GM12865 (cell line): ENCODE measurements at regions not wholly inside any gene's neighbourhood (a gene's known extent, or its start where the extent isn't known, plus 50 kb on each side); places are given as distances from the start of the nearest gene placed in this dataset.

Experiments used
- DNase-seq: peaks from one replicate; pipeline ENCODE4 v3.0.0; 2010; ENCODE audit warnings: low read depth
- H3K4me3 ChIP-seq: 2 replicates; pipeline ENCODE4 v1.5.1; 2011; ENCODE audit warnings: mild to moderate bottlenecking, low read depth, low read length, control low read depth
- TF ChIP-seq, protein P1 (sequence below): IDR thresholded peaks from 2 replicates; pipeline ENCODE4 v1.5.1; 2011; ENCODE audit warnings: low read length, control low read depth, low read depth, inconsistent platforms; ENCODE audit not compliant: insufficient read depth; ENCODE audit errors: missing control alignments

DNA sequence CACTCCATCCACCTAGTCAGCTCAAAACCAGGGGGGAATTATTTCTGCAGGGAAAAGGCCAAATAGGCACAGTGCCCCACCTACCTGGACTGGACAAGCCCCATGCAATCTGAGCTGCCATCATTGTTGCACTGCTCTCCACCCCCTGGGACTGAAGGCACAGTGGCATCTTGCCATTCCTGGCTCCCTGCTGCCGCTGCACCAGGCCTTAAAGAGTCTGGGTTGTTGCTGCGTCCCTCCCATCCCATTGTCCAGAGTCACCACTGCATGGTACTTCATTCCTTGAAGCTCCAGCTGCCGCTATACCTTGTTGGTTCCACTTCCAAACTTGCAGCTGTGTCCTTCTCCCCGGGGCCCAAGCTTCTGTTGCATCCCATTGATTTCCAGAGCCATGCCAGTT is 629.7 kb downstream of the STIM2 start:
- TF ChIP-seq, protein P1, sequence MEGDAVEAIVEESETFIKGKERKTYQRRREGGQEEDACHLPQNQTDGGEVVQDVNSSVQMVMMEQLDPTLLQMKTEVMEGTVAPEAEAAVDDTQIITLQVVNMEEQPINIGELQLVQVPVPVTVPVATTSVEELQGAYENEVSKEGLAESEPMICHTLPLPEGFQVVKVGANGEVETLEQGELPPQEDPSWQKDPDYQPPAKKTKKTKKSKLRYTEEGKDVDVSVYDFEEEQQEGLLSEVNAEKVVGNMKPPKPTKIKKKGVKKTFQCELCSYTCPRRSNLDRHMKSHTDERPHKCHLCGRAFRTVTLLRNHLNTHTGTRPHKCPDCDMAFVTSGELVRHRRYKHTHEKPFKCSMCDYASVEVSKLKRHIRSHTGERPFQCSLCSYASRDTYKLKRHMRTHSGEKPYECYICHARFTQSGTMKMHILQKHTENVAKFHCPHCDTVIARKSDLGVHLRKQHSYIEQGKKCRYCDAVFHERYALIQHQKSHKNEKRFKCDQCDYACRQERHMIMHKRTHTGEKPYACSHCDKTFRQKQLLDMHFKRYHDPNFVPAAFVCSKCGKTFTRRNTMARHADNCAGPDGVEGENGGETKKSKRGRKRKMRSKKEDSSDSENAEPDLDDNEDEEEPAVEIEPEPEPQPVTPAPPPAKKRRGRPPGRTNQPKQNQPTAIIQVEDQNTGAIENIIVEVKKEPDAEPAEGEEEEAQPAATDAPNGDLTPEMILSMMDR, result no peak
- DNase-seq, result no peak
- no peak overlapping the region for H3K4me3 ChIP-seq

DNA sequence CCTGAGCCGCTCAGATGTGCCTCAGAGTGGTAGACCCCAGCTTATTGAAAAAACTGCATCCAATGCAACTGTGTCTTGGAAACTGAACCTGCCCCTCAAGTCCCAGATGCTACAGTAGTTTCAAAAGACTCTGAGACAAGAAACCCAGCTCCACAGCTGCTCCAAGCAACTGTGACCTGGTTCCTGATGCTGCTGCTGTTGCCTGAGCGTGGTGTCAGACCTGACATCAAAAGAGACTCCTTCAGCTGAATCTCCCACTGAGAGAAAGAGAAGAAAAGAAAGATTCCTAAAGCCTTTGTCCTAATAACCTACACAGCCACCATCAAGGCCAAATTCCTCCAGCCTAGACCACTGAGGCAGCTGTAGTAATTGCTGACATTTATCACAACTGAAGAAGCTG is 630.1 kb downstream of the STIM2 start:
- H3K4me3 ChIP-seq, result no peak overlapping the region
- no peak for DNase-seq
- TF ChIP-seq, protein P1, result no peak

DNA sequence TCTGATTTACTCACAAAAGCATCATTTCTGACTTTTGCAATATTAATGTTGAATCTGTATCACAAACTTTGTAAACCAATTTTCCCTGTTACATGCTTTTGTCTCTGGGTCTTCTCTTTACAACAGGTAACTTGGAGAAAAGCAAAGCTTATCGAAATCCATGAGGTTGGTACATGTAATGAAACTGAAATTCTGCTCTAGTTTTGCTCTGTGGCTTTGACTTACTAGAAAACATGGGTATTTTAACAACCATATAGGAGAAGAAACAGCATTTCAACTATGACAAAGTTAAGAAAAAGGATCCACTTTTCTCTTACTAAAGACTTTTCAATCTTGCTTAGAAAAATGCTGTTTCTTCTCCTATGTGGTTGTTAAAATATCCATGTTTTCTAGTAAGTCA is 645.8 kb downstream of the STIM2 start:
- DNase-seq, result no peak
- TF ChIP-seq, protein P1, result no peak
- no peak overlapping the region for H3K4me3 ChIP-seq

DNA sequence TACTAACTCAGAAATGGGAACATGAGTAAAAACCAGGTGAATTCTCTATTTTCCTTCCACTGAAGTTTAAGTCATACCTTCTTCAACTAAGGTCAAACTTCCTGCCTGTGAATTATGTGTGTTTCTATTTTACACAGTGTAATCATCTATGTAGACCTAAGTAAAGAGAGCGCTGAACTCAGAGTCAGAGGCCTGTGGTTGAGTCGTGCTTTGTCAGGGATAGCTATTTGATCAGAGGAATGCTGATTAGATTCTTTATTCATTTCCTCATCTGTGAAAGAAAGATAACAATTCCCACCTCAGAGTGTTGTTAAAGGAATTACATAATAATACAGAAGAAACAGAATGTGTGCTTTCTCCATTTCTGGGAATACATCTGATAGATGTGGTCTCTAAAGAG is 654.1 kb downstream of the STIM2 start:
- no peak for DNase-seq
- TF ChIP-seq, protein P1, result no peak
- no peak overlapping the region for H3K4me3 ChIP-seq

DNA sequence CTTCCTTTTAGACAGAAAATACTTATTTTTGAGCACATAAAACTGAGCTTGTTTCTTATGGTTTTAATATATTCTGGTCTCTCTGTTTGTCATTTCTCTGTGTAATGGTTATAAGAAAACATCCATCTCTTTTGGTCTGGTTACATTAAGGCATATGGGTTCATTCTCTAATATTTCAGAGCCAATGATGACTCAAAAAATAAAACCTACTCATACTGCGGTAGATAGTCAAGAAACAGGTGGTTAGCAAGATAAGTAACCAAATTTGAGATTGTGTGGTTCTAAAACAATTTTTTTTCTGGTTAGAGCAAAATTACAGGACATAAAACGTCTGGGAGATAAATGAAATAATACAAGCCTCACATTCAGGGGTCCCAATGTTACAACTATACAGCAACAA is 654.5 kb downstream of the STIM2 start:
- TF ChIP-seq, protein P1, result no peak
- no peak for DNase-seq
- H3K4me3 ChIP-seq, result no peak overlapping the region

DNA sequence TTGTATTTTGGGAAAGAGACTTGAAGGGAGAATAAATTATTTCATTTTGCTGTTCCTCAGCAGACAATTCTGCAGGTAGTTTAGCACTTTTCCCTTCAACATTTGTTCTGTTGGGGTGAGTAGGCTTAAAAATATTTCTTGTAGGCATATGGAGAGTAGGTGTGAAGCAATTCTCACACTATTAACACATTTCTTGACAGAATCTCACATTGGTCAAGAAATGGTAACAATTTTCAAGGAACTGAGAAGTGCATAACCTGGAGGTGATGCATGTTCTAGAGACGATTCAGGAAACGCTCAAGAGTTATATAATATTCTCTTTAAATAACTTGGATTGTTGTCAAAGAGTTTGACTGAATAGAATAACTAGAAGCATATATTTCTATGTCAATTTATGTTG is 658.2 kb downstream of the STIM2 start:
- TF ChIP-seq, protein P1, result no peak
- no peak overlapping the region for H3K4me3 ChIP-seq
- DNase-seq, result no peak

DNA sequence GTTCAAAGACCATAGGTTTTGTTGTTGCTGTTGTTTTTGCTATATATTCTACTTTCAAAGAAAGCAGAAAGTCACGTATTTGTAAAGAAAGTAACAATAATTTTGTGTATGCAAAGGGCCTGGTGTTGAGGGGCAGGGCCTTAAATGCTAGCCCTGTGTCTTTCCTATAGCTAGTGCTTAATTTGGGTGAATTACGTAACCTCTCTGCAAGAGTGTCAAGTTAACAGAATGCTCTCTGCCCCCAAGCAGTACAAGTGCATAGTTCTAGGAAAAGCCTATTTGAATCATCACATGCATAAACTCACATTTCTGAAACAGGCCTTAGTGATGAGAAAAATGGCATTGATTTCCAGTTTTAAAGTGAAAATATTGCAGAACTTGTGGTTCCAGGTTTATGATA is 663.6 kb downstream of the STIM2 start:
- H3K4me3 ChIP-seq, result no peak overlapping the region
- TF ChIP-seq, protein P1, result no peak
- DNase-seq, result no peak
